SK-MEL-5 (cell line): ENCODE measurements at regions not wholly inside any gene's neighbourhood (a gene's known extent, or its start where the extent isn't known, plus 50 kb on each side); places are given as distances from the start of the nearest gene placed in this dataset.
A peak's percentile ranks its signal among the peaks of the same experiment; 100 is the strongest.
"Not testable (repeated sequence)": the region's sequence is repeated elsewhere in the genome, so short reads cannot be mapped to it uniquely, and the experiment has no call there.

ENCODE experiments used
- DNase-seq: peaks from one replicate; pipeline ENCODE4 v3.0.0-alpha.2; 2016; ENCODE audit warnings: low read depth, low spot score
- in situ Hi-C: cut with HindIII; loops from 2 replicates; pipeline ENCODE4 v1.10.0; 2016; ENCODE audit warnings: low sequenced_read_pairs, high pct_unique_total_duplicates, low pct_unique_long_range_greater_than_20kb

DNA sequence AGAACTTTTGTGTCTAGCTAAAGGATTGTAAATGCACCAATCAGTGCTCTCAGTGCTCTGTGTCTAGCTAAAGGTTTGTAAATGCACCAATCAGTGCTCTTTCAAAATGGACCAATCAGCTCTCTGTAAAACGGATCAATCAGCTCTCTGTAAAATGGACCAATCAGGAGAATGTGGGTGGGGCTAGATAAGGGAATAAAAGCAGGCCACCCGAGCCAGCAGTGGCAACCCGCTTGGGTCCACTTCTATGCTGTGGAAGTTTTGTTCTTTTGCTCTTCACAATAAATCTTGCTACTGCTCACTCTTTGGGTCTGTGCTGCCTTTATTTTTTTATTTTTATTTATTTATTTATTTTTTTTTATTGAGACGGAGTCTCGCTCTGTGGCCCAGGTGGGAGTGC lies 957.3 kb upstream of the GJE1 start:
- in situ Hi-C loops, DNase-seq: not testable (repeated sequence)

DNA sequence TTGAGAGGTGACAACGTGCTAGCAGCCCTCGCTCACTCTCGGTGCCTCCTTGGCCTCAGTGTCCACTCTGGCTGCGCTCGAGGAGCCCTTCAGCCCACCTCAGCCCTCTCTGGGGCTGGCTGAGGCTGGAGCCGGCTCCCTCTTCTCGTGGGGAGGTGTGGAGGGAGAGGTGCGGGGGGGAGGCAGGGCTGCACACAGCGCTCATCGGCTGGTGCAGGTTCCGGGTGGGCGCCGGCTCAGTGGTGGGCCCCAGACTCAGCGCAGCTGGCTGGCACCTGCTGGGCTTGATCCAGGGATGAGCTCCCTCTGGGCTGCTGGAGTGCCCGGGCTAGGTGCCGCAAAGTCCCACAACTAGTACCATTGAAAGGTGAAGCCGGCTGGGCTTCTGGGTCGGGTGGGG lies 957.8 kb upstream of the GJE1 start:
- in situ Hi-C loops: no loop called here
- DNase-seq: no peak

DNA sequence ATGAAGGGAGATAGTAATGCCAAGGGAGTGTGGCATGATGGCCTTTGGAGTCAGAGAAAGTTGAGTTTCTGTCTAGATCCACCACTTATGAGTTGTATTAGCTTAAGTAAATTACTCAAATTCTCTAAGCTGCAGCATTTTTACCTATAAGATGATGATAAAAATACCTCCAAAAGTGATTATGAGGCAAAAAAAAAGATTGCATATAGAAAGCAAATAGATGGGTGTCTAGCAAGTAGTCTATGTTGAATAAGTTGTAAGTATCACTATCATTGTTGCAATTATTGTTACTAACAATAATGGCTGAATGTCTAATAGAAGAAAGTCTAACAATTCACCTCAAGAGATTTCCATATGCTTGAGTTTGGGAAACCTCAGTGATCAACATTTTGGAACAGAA lies 959.2 kb upstream of the GJE1 start:
- no peak for DNase-seq
- in situ Hi-C loops: no loop called here

DNA sequence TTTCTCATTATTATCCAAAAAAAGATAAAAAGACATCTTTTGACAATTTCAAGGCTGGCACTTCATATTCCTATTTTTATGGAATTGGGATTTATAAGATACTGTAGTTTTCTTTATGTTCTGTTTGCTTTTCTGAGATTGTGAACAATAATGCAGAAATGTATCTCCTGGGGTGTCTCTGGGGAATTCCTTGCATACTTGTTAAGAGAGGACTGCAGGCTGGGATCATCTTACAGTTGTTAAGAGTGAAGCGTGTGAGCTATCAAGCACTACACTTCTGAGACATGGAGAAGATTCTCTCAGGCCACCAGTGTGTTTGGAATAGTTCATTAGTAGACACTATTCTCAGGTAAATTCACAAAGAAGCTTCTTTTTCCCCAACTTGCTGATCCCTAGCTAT lies 963.3 kb upstream of the GJE1 start:
- DNase-seq: no peak
- in situ Hi-C loops: no loop called here

DNA sequence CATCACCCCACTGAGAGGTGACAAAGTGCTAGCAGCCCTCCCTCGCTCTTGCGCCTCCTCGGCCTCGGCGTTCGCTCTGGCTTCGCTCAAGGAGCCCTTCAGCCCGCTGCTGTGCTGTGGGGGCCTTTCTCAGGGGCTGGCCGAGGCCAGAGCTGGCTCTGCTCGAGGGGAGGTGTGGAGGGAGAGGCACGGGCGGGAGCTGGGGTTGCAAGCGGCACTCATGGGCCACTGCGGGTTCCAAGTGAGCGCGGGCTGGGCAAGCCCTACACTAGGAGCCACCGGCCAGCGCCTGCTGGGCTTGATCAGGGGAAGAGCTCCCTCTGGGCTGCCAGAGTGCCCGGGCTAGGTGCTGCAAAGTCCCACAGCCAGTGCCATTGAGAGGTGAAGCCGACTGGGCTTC lies 964.8 kb upstream of the GJE1 start:
- DNase-seq: no peak
- in situ Hi-C loops: no loop called here

DNA sequence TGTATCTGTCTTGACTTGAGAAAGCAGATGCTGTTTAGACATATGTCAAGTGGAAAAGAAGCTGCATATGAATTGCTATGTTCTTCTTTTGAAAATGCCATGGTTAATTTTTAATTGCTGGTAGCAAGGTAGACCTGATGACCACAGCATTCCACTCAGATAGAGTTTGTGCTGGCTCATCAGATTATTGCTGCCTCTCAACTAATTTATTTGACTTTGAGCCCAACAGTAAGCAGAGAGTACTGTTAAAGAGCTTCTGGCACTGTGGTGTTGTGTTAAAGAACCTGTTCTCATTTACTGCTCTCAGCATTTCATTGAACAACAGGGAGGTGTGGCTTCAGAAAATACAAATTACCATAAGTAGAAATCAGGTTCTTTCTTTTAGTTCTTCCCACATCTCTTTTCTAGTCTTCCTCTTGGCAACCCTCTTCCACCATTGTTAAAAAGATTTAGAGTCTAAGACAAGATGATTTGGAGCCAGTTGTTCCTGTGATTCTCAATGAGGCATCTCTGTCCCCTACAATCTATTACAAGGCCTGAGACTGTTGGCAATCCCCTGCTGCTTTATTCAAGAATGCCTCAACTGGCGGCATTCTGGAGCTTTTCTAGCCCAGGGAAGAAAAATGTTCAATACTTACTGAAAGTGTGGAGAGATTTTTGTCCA lies 967.6 kb upstream of the GJE1 start:
- DNase-seq: no peak

DNA sequence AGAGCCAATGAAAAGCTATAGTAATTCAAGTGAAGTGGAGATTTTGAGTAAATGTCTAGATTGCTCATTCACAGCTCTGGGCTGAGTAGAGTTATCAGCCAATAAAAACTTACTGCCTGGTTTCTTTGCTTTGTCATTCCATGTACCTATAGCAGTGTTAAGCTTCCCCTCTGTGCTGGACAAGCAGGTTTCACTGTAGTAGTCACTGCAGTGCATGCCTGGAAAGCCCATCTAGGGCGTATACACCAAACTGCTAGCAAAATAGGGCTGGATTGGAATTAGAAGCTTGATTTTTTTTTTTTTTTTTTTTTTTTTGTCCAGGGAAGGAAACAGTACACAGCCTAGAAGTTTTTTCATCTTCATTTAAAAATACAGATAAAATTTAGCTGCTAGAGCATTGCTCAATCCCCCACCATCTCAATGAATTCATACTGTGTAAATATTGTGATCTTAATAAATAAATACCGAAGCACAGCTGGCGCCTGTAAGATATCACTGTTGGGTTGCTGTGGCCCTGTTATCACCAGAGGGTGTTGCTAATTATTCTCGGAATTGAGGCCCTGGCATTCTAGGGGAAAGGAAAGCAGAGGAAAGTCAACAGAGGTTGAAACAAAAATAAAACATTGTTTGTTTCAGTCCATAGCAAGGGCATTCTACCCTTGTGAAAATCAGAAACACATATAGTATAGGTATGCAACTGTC lies 968.5 kb upstream of the GJE1 start:
- DNase-seq: no peak
- in situ Hi-C loops: no loop called here

More for the DNA sequence above, 967.6 kb upstream of the GJE1 start:
- in situ Hi-C loops: no loop called here

DNA sequence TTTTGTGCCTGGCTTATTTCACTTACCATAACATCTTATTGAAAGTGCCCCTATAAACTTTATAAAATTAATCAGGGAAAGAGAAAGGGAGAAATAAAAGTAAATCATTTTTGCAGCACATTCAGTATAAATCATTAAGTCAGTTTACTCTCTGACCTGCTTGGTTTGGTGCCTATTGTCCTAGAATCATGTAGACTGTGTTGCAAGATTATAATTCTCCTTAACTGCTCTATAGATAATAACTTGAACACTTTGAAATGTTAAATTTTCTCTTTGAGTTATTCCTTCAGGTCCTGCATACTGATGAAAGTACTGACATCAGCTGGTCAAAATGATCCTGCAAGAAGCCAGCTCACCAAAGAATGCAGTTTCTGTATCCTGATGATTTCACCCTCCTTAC lies 969.6 kb upstream of the GJE1 start:
- no peak for DNase-seq
- in situ Hi-C loops: no loop called here

DNA sequence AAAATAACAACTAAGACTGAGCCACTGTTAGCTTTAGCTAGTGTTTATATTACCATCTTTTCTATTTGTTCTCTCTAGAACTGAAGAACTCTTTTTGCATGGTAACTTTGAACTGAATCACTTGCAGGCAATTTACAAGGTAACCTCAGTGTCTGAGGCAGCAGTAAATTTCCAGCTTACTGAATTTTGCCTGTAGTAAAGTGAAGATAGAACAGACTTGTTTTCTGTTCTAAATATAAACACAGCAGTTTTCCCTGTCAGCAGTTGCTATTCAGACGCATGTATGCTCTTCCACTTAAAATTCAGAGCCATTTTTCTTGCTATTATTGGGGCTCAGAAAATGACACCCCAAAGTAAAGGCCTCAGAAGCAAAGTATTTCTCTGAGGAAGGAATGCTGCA lies 974.0 kb upstream of the GJE1 start:
- peak; percentile 32 for DNase-seq
- in situ Hi-C loops: no loop called here

DNA sequence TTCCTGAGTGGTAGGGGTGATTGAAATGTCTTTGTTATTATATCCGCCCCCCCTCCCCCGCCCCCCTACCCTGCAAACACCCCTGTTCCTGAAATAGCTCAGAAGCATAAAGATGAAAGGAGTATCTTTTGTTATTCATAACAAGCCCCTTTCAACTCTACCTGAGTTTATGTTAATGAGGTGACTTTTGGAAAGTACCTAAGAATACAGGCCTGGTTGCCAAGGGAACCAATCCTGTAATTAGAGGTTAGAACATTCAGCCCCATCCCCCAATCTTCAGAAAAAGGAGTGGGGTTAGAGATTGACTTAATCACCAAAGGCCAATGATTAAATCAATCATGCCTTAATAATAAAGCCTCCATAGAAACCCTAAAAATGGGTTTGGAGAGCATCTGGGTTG lies 979.2 kb upstream of the GJE1 start:
- in situ Hi-C loops: no loop called here

DNA sequence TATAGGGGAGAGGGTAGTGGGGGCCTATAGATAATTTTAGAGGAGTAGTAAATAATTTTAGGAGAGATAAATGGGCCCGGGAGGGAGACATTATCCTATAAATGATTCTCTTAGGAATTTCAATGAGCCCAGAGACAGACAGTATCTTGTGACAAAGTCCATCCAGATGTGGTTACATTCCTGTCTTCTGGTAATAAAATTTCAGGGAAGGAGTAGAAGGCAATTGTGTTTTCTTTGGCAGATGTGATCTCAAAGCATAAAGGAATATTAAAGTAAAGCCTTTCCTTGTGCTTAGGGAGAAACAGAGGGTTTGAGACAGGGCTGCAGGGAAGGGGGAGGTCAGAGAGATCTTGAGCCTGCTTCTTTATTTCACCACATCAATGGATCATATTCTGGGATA lies 979.8 kb upstream of the GJE1 start:
- in situ Hi-C loops: no loop called here
- DNase-seq: no peak

More for the DNA sequence above, 979.2 kb upstream of the GJE1 start:
- no peak for DNase-seq

DNA sequence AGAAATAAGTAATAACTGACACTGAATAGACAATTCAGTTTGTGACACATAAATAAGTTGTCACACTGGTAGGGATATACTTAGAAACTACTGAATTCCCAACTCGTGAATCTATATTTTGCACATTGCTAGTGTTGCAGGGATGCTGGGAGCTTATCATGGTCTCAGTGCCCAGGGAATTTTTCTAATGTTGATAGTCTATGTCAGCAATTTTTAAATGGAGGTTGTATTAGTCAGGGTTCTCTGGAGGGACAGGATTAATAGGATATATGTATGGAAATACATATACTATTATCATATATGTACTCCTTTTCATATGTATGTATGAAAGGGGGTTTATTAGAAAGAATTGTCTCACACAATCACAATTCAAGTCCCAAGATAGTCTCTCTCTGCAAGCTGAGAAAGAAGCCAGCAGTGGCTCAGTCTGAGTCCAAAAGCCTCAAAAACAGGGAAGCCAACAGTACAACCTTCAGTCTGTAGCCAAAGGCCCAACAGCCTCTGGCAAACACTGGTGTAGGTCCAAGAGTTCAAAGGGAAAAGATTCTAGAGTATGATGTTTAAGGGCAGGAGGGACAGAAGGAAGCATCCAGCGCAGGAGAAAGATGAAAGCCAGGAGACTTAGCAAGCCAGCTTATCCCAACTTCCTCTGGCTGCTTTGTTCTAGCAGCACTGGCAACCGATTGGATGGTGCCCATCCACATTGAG lies 980.9 kb upstream of the GJE1 start:
- in situ Hi-C loops: no loop called here
- DNase-seq: no peak

DNA sequence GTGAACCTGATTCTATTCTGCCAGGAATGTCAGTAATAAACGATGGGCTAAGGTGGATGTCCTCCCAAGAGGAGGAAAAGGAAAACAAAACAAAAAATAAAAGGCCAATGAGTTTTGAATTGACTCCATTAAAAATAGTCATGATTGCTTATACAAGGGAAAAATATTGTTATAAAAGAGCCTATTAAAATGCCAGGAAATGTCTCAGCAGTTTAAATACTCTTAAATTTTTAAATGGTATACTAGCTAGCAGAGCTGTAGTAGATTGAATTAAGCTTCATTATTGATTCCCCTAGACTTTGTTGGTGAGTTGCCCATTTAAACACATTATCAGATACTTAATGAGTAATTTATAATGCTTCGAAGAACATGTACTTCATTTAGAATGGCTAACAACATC lies 990.9 kb upstream of the GJE1 start:
- in situ Hi-C loops: no loop called here
- DNase-seq: no peak

DNA sequence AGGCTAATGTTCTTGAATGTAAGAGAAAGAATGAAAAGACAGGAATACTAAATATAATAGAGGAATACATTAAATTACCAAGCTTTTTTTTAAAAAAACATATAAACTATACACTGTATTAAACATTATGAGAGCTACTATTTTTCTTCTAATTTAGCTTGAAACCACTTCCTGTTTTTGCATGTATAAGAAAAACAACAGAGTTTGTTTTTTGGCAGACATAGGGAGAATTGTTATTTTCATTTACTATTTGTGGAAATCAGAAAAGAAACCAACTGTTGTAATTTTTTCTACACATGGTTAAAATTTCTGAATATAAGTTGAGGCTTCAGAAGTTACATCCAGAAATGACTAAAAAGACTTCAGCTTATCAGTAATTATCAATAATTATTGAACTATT lies 991.8 kb upstream of the GJE1 start:
- in situ Hi-C loops: no loop called here
- no peak for DNase-seq

DNA sequence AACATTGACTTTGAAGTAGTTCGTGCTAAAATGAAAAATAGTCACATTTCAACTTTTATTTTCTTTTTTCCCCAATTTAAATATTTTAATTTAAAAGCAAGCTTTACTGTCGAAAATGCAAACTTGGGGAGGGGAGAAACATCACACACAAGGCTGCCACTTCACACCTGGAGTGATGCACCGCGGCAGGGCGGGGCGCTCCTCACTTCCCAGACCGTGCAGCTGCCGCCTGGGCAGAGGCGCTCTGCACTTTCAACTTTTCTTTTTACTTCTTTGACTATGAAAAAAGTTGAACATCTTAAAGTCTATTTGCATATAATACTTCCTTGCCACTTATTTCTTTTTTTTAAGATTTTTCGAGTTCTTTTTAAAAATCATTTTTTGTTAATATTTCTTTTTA lies 993.3 kb upstream of the GJE1 start:
- in situ Hi-C loops: no loop called here
- no peak for DNase-seq

DNA sequence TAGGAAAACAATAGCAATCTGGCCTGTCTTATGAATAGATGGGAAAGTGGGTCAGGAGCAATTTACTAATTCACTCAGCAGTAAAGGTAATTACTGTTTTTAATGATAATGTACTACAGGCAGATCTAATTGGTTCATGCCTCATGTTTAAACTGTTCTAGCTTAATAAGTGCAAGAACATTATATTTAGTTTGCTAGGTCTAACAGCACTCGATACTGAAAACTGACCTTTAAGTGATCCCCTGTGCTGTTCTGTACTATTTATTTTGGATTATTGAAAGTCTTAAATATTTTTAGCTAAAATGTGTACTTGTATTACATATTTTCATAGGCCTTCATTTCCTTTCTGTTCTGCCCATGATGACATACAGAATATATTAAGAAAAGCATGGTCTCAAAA lies 998.0 kb upstream of the GJE1 start:
- in situ Hi-C loops: no loop called here
- DNase-seq: no peak

DNA sequence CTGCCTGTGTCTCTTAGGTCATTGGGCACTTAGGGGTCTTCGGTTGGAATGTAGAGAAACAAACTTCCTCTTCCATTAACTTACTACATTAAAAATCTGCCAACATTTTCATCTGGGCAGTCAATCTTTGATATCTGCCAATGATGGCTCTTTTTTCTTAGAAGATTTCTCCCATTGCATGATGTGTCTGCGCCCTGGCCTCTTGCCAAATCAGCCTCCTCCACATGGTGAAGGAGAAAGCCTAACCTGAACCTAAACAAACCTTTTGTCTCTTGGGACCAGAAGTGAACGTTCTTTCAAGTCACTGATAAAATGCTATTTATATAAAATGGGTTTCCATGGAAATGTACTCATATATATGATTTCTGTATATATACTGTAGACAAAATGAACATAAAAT lies 998.9 kb upstream of the GJE1 start:
- no peak for DNase-seq
- in situ Hi-C loops: no loop called here

DNA sequence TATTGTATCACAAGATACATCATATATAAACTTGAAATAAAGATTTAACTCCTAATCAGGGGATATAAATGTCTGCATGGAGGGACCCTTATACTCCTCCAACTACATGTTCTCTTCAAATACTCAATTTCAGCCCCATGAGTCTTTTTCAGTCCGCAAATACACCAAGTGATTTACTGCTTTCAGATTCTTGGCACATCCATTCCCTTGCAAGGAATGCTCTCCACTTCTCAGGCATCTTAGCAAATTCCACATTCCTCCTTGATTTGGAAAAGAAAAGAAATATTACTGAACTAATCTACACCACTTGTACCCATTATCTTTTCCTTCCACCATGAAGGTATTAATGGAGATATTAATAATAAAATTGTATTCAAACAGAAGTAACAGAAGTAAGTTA lies 999.4 kb upstream of the GJE1 start:
- DNase-seq: no peak
- in situ Hi-C loops: no loop called here

DNA sequence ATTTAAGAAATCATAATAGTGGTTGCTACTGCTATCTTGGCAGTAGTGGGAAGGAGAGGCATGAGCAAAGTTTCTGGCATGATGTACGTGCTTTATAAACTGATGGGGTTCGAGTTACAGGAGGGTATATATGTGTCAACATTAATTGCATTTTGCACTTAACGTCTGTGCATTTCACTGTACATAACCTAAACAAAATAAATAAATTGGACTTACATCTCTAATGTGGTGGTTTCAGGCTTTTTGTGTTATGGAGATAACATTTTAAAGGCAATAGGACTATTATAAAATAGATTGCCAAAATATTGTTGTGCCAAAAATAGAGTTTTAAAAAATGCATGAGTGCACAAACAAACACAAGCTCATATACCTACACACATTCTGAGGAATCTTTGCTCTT lies 1001.1 kb upstream of the GJE1 start:
- in situ Hi-C loops: no loop called here
- DNase-seq: no peak
